Kidney tubule cell (primary cell): ENCODE measurements at regions not wholly inside any gene's neighbourhood (a gene's known extent, or its start where the extent isn't known, plus 50 kb on each side); places are given as distances from the start of the nearest gene placed in this dataset.

Experiments
- DNase-seq: peaks from one replicate; pipeline ENCODE4 v3.0.0-alpha.2; 2018; ENCODE audit warnings: low spot score

DNA sequence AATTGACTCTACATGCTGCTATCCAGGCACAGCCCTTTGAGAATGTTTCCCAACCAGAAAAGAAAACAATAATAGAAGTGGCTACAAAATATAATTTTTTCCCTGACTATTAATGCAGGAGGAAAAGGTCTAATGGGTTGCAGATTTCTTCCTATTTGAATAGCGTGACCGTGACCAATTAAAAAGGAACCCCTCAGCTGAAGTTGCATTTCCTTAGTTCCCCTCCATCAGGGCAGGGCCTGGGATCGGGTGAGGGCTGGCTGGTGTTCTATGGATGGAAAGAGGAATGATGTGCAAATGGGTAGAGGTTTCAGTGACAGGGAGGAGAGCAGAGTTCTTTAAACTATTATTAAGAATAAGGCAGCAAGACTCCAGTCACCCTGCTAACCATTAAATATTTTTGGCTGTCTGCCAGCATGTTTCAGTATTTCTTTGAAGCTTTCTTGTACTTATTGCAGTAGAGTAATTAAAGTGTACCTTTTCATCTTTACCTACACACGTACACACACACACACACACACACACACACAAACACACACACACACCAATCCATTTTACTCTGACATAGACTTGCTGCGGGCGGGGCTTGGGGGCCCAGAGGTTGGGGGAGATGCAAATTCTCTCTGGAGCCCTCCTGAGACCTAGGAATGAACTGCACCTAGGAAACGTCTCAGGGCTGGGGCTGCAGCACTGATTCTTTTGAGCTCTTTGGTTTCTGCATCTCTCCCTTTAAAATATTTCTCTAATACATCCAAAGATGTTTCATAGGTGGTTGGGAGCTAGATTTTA is 154.8 kb upstream of the SLC35B3 start:
- DNase-seq = peak; percentile 38

DNA sequence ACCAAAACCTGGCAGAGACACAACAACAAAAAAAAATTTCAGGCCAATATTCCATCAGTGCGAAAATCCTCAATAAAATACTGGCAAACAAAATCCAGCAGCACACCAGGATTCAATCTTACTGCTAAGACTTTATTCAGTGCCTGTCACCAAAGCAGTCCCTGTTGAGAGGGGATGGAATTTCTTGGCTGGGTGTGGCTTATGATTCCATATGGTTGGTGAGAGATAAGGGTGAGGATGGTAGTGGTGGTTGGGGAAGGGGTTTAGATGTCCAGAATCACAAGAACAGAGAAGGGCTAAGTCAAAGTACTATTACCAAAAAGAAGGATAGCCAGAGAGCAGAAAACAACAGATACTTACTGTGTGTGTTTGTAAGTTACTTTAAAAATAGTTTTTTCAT is 152.8 kb upstream of the SLC35B3 start:
- no peak for DNase-seq

DNA sequence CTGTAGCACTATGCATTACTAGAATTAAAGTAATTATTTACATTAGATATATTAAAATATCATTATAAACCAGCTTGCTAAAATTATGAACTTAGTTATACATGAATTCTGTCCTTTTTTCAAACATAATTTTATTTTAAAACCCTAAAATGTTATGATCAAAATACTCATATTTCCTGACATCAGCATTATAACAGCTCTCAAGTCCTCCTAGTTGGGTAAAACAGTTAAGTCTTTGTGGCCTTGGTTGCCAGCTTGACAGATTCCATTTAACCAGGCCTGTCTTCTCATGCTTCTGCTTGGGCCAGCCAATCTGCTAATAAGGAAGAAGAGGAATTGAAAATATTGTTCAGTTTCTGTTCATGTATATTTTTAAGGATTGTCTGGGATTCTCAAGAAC is 147.9 kb upstream of the SLC35B3 start:
- no peak for DNase-seq

DNA sequence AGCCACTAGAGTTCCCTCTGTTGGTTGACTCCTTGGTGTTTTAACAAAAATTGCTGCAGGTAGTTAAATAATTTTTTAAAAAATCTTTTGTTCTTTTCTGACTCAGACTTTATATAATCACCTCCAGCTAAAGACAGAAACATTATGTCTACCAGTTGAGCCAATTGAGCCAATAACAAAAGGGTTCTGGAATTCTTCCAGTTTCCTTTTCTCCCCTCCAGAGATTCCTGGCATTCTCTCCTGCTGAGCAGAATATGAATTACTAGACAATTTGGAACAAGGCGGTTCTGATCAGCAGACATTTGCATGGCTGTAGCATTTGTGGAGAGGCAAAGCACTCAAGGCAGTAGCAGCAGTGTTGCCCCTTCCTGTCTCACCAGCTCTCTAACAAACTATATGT is 144.0 kb upstream of the SLC35B3 start:
- DNase-seq = peak; percentile 80

DNA sequence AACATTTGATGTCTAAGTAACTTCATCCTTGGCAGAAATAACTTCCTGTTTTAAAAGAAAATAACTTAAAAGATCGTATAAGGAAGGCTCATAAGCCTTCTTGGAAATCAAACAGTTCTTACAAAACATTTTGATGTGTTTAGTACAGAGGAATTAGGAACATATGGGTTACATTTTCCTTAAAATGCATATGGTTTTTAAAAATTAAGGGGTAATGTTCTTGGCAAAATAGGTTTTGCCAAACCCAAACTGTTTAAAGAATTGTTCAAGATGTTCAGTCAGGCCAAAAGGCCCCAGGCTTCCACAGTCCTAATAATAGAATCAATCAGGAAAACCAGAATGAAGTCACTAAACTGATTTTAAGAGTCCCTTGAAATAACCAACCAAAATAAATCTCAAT is 142.7 kb upstream of the SLC35B3 start:
- DNase-seq = no peak

DNA sequence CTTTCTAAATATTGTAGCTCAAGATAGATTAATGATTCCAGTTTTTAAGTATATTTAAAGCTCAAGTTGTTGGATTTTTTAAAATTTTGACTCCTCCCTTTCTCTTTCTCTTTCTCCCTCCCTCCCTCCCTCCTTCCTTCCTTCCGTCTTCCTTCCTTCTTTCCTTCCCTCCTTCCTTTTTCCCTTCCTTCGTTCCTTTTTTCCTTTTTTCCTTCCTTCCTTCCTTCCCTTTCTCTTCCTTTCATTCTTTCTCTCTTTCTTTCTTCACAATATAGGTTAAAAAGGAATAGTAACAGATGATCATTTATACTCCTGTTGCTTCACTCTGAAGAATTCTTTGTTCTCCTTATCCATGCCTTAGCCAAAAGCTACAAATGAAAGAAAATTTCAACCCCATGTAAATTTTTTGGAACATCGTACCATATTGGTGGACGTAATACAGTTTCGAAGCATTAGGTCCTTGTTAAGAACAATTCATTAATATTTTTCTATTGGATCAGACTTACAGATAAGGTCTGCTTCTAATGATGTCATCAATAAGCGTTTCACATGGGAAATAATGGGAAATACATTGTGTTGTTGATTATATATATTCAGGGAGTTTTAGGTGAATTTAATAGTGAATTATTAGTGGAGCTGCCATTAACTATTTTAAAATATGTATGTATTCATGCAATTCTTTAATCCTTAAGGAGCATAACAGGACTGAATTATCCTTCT is 139.6 kb upstream of the SLC35B3 start:
- no peak for DNase-seq

DNA sequence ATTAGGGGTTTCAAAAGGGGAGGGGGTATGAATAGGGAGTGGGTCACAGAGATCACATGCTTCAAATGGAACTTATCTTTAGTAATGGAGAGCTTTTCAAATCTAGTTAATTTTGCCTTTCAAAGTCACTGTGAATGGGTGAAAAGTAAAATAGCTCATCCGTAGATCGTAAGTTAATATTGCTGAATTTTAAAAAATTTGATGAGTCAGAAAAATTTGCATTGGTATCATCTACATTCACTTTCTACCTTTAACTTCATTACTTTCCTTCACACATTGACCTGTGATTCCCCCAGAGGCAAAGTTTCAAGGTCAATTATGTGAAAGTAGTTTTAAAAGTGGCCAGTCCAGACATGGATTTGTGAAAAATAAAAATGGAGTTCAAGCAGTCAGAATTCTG is 139.0 kb upstream of the SLC35B3 start:
- DNase-seq = no peak

DNA sequence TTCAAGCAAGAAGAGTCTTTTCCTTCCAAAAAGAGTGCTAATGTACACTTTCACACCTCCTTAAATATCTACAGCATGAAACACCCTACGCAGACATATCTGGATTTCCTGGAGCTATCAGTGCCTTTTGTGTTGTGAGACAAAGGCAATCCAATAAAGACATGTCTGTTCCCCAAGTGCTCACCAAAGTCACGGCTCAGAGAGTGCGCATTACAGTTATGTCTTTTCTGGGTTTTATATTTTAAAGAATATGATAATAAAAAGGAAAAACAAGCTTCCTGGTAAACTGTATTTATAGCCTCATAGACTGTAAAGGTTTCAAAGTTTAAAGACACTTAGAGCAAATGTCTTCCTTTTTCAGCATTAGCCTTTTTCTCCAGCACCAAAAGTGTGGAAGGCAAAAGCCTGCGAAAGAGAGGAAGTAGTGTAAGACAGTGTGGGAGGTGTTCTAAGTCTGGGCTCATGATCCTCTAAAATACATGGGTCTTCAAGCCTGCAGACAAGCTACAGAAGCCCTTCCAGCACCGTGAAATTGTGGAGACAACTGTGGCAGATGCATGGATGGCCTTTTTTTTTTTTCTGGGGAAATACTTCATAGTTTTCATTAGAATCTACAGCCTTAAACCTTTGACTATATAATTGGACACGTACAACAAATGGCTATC is 135.0 kb upstream of the SLC35B3 start:
- DNase-seq = no peak

DNA sequence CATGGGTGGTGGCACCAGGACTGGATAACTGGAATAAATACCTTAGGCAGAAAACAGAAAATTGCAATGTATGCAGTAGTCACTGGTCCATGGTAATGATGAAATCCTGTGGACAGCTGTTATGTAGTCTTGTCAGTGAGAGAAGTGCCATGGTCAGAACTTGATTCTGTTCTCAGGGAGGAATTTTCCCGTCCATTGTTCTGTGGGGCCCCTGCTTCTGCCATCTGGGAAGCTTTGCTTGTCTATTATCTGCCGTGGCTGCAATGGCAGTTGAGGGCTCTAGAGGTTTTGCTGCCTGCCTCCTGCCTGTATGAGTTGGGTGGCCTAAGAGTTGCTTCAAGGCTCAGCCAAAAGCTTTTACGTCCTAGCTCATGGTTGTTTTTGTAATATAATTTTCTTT is 126.8 kb upstream of the SLC35B3 start:
- DNase-seq = no peak

DNA sequence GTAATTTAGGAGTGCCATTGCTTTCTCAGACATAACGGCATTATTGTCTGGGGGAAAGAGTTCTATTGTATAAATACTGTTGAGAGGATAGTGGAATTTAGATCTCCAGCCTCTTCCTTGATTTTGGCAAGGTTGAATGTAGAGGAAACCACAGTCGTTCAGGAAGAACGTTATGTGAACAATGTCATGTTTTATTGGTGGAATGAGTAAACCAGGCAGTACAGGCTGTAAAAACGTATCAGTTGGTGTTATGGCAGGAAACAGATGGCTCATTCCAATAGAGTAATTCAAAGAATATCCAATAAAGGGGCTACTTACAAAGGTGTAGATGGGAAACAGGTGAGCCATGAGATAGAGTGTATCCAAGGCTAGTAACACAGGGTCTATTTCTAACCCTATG is 123.6 kb upstream of the SLC35B3 start:
- DNase-seq = no peak

DNA sequence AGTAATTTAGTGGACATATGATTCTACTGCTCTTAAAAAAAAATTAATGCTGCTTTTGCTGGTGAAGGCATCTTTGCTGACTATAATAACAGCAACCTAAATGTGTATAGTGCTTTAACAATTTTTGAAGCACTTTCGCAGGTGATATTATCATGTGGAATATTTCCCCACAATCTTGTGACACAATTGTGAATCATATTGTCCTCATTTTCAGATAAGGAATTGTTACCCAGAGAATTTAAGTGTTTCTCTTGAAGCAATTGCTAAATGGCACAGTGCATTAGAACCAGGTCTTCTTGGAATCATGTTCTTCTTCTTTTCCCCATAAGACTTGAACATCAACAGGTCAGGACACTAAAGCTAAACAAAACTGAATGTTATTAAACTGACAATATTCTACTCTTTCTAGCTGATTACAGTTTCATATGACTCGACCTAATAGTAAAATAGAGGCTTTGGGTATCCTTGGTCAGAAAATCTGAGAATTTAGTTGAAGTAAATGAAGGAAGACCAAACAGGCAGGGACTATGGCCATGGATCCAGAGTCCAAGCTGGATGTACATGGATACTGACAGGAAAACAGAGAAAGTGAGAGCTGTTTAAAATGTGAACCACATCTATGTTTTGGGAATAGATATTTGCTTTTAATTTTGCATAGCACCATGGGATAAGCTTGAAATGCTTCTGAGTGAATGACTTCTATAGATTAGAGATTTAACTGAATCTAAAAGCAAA is 121.8 kb upstream of the SLC35B3 start:
- DNase-seq = no peak

DNA sequence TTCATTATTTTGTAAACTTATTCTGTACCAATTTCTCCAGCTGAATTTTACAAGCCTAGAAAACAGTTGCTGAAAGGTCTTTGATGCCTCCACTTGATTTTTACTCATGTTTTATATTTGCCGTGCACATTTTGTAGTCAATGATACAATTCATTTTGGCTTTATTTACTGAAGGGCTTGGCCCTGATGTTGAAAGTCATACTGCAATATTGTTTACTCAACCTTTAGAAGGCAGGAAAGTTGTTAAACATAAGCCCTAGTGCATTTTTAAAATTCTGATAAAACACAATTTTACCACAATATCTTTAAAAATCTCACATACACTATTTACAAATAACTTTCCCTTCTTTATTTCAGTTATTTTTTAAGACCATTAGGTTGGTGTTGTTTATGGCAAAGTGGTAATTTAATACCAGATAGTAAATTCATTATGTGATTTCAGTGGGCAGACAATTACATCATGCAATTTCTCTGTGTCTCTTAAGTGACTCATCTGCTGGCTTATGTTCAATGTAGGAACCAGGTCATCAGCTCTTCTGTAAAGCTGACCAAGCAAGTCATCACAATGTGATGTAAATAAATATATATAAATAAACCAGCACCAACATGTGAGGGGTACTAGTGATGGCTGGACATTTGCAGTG is 121.1 kb upstream of the SLC35B3 start:
- DNase-seq = peak; percentile 77

DNA sequence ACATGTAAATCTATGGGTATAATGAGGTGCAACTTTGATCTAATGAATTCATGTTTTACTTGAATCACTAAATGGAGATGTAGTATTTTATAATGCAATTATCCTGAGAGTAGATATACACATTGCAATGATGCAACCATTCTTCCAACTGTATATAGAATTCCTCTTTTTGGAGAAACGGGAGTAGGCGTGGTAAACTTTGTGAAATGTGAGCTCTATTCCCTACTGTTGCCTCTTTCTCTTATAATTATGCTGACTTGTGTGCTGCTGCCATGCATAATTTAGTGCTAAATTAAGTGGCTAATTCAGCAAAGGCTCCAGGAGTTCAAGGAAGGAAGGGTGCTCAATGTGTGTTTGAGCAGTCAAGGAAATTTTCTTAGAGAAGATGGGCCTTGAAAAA is 116.6 kb upstream of the SLC35B3 start:
- no peak for DNase-seq

DNA sequence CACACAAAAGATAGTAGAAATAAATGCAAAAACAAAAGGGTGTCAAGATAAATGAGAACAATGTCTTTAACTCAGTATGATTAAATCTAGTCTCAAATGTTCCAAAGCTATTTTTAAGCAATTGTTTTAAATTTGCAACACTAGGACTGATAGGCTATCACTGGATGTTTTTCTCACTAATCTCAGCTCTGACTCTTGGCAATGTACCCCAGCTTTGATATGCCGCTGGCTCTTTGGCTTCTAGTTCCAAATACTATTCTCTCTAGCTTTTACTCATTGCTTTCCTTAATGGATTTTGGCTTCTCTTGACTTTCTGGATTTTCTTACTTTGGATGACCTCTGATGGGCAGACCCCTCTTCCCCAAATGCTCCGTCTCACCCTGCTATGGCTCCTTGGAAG is 116.0 kb upstream of the SLC35B3 start:
- no peak for DNase-seq

DNA sequence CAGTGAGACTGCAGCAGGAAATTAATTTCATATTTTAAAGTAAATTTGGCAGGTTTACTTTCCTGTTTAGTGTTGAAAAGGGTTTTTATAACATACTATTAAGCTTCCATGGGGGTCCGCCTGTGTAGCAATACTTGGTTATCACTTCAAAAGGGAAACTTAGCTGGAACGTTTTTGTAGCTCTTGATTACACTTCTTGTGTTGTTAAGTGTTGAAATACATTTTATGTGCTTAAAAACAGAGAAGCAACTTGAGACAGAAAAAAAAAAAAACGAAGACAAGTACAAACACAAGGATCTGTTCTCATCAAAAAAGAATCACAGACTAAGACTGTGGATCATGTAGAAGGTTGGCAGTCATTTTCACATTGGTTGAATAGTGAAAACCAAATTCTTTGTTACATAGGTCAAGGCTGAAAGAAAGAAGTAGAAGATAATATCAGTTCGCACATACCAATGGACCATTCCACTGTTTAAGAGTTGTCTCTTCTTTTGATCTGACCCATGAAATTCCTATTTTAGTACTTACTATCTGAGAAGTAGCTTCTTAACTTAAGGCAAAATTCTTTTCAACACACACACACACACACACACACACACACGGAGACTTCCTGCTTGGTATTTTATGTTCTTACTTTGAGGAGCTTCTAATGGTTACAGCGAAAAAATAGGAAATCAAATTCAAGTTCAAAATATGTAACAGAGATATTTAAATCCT is 113.9 kb upstream of the SLC35B3 start:
- no peak for DNase-seq

DNA sequence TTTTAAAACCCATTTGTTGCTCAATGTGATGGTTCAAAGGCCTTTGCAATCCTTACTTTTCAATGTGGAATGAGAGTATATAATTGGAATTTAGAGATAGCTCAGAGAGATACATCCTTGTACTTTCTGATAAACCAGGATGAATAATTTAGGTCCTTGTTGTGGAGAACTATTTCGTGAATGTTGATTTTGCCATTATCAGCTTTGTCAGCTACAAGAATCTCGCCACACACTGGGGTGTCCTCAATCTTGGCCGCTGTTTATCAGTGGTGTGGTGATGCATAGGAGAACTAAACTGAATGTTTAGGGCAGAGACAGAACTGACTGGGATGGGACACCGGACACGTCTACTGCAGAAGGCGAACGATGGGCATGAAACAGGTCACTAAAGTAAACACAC is 111.2 kb upstream of the SLC35B3 start:
- DNase-seq = no peak

DNA sequence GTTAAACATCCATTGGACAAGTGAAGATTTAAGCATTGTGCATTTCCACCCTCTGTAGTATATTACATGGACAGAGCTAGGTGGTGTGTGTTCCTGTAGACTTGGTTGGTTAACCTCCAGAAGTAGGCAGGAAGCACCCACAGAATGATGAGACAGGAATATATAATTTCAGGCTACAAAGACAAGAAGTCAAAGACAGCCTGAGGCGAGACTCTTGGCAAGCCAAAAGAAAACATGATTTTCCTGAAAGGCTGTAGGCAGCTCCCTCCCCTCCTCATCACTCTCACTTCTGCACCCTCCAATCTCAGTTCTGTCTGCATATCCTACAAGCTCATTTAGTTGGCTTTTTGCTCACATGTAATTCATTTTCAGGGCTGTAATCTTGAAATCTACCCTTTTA is 110.0 kb upstream of the SLC35B3 start:
- no peak for DNase-seq

DNA sequence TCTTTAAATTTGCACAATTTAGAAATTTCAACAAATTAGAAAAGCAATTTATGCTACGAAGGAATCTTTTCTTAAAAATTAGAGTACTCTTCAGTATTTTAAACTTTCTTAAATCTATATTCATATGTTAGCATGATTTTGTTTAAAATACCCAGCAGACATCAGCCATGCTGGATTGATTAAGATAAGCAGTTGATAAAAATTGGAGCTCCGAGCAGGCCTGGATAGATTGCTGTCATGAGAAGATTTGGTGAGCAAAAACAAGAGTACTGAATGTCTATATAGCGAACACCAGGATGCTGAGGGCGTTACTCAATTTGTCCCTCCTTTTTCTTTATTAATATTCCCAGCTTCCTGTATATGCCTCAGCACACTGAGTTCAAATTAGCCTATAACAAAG is 108.4 kb upstream of the SLC35B3 start:
- no peak for DNase-seq

DNA sequence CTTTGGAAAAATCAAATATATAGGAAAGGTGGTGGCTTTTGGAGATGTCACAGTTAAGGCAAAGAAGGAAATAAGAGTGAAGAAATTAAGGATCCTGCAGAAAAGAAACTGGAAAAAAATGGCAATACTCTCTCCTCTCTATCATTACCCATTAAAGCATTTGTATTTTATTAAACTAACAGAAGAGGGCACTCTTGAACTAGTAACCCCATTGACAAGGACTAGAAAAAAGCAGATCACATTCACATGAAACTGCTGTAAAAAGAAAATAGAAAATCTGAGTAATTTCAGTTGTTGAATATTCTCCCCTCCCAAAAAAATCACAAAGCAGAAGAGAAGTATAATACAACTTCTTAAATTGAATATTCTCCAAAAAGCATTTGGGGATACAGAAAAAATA is 104.1 kb upstream of the SLC35B3 start:
- DNase-seq = peak; percentile 17

DNA sequence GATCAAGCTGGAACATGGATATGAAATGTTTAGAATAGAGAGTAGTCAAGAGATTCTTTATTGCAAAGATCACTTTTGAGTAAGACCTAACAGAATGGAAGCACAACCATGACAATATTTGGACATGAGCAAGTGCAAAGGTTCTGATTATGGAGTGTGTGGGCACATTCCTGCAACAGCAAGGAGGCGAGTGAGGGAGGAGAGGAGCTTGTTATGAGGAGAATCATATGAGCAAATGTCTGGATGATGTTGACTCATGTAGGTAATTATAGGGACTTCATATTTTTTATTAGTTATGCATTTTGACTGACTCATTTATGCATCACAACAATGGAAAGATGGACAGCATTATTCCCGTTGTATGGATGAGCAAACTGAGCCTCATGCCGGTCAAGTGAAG is 100.8 kb upstream of the SLC35B3 start:
- DNase-seq = no peak

DNA sequence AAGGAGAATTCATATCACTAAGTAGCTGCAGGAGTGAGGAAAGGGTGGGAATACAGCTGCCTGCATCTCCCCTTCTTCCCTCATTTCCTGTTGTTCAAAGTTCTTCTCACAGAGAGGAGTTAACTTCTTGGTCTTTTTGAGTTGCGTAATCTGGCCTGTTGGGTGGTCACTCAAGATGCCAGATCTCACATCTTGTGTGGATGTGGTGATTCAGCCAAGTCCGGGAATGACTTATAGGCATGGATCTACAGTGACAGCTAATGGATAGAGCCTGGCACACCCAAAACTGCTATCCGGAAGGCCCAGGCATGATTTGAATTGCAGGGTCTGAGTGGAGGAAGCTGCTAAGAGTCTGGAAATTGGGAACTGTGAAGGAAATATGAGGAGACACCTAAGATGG is 100.2 kb upstream of the SLC35B3 start:
- DNase-seq = no peak
